Fibroblast of pulmonary artery (primary cell): ENCODE measurements at regions not wholly inside any gene's neighbourhood (a gene's known extent, or its start where the extent isn't known, plus 50 kb on each side); places are given as distances from the start of the nearest gene placed in this dataset.
A peak's percentile ranks its signal among the peaks of the same experiment; 100 is the strongest.

Experiments
- DNase-seq: peaks from one replicate; pipeline ENCODE4 v3.0.0-alpha.2; 2010; ENCODE audit warnings: low read depth
- H3K4me3 ChIP-seq: replicated peaks from 2 replicates; pipeline ENCODE4 v1.5.1; 2011; ENCODE audit warnings: low read depth, mild to moderate bottlenecking, control low read depth, low read length, moderate library complexity
- TF ChIP-seq, protein P1 (sequence below): IDR thresholded peaks from 2 replicates; pipeline ENCODE4 v1.5.1; 2011; ENCODE audit warnings: mild to moderate bottlenecking, control low read depth, low read length, inconsistent platforms; ENCODE audit errors: missing control alignments

DNA sequence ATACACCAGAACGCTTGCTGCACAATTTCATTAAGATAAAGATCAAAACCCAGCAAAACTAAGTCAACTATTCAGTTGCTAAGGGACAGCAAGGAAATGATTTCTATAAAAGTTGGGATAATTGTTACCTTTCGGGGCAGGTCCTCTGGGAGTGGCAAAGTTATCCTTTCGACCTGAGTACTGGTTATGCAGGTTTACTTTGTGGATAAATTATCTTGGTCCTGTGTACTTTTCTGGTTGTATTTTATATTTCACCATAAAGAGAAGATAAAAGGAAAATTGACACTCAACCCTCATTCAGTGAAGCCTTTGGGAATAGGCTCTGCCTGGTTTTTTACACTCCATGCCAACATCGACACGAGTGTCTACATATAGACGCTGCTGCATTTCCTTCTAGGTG lies 146.5 kb downstream of the SYK start:
- no peak for DNase-seq
- no peak overlapping the region for H3K4me3 ChIP-seq
- TF ChIP-seq, protein P1, sequence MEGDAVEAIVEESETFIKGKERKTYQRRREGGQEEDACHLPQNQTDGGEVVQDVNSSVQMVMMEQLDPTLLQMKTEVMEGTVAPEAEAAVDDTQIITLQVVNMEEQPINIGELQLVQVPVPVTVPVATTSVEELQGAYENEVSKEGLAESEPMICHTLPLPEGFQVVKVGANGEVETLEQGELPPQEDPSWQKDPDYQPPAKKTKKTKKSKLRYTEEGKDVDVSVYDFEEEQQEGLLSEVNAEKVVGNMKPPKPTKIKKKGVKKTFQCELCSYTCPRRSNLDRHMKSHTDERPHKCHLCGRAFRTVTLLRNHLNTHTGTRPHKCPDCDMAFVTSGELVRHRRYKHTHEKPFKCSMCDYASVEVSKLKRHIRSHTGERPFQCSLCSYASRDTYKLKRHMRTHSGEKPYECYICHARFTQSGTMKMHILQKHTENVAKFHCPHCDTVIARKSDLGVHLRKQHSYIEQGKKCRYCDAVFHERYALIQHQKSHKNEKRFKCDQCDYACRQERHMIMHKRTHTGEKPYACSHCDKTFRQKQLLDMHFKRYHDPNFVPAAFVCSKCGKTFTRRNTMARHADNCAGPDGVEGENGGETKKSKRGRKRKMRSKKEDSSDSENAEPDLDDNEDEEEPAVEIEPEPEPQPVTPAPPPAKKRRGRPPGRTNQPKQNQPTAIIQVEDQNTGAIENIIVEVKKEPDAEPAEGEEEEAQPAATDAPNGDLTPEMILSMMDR, result no peak

DNA sequence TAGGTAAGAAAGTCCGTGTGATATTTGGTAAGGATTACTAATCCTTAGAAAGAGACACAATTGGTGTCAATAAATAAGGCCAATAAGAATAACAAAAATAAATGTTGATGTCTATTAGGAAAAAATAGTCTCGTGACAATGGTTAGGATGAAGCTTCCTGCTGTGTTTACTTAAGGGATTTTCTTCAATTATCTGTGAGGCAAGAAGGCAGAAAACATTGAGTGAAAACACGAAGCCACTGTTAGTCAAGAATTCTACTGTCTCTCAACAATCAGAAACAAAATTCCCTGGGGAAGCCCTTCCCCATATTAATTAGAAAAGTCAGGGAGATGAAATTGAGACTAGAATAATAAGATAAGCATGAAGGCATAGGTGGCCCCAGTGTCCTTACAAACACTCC lies 149.0 kb downstream of the SYK start:
- DNase-seq, result no peak
- no peak overlapping the region for H3K4me3 ChIP-seq
- TF ChIP-seq, protein P1, result no peak

DNA sequence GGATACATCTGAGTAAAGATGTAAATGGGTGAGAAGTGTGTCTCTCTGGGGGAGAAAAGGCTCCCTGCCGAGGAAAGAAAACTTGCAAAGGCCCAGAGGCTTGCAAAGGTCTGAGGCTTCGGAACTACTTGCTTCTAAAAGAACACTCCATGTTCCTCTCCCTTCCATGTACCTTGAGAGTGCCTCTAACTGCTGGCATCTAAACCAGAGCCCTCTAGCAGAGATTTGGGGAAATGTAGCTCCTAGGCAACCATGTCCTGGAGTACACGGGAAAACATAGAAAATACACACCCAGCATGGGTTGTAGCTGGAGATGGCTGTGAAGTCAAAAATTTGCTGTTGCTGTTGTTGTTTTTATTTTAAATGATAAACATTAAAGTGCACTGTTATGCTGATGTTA lies 151.6 kb downstream of the SYK start:
- TF ChIP-seq, protein P1, result no peak
- no peak for DNase-seq
- no peak overlapping the region for H3K4me3 ChIP-seq

DNA sequence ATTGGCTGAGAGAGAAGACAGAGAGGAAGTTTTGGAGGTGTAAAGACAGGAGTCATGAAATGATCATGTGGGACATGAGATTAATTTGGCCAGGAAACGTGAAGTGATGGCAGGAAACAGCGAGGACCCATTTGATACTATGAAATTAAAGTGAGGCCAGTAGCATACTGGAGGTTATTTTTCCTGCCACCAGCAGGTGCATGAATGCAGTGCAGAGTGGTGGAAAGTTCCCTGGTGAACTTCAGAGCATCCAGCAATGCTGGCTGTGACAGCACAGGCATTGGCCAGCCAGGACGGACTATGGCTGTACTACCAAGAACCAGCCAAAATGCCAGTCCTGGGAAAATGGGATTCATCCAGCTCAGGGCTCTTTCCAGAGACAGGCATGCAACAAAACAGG lies 152.2 kb downstream of the SYK start:
- no peak overlapping the region for H3K4me3 ChIP-seq
- no peak for DNase-seq
- TF ChIP-seq, protein P1, result no peak

DNA sequence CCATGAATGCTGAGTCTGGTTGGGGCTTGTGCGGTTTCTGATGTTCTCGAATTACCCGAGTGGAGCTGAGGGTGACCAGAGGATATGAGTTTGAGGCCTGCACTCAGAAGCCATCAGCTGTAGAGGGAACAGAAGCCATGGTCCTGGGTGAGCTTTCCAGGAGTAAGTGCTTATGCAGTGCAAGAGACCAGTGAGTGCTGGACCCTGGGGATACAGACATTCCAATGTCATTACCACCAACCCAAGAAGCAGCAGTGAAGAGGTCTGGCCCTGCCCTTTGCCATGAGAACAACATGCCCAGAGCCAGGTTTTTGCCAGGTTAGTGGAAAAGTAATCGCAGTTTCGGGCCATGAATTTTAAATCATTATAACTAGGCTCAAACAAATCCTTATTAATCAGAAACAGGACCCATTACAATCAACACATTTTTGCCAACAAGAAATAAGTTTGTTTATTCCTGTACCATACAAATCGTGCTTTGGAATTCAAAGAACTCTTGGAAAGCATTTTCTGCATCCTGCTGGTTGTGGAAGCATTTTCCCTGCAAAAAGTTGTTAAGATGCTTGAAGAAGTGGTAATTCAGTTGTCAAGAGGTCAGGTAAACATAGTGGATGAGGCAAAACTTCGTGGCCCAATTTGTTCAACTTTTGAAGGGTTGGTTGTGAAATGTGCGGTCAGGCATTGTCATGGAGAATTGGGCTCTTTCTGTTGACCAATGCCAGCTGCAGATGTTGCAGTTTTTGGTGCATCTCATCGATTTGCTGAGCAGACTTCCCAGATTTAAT lies 154.6 kb downstream of the SYK start:
- no peak for DNase-seq
- TF ChIP-seq, protein P1, result no peak
- H3K4me3 ChIP-seq, result no peak overlapping the region

DNA sequence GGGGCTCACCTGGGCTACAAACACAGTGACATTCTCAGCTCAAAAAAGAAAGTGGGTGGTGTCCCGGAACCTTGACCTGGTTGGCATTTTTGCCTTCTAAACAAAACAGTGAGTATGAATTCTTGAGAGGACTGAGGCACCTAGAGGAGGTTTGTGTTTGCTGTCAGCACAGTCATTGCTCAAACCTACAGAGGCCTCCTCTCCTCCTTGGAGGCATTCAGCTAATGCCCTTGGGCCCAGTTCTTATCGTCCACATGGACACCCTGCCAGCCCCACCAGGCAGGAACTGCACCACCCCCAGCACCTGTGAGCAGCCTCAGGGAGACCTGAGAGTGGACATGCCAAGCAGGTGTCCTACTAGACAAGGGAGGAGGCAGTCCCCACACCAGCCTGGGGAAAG lies 156.7 kb downstream of the SYK start:
- H3K4me3 ChIP-seq, result no peak overlapping the region
- TF ChIP-seq, protein P1, result no peak
- no peak for DNase-seq

DNA sequence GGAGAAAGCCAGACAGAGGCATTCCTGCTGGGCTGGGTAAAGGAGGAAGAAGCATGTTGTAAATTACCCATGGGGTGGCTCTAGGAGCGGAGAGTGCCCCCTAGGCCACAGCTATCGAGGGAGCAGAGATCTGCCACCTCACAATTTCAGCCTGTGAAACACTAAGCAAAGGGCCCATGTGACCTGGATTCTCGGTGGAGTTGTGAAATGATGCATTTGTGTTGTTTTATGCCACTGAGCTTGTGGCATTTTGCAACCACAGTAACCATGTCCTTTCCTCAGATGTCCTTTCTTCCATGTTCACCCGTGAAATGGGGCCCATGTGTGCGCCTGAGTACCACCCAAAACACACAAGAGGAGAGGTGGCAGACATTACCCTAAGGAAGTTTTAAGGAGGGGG lies 159.3 kb downstream of the SYK start:
- no peak overlapping the region for H3K4me3 ChIP-seq
- TF ChIP-seq, protein P1, result no peak

More for the DNA sequence above, 159.3 kb downstream of the SYK start:
- DNase-seq, result peak; percentile 20
